Left ventricle myocardium inferior (tissue), 1 donor: ENCODE measurements at regions not wholly inside any gene's neighbourhood (a gene's known extent, or its start where the extent isn't known, plus 50 kb on each side); places are given as distances from the start of the nearest gene placed in this dataset.

ENCODE experiments used
- DNase-seq: peaks from one replicate; pipeline ENCODE4 v3.0.0-alpha.2; 2020
- H3K27ac ChIP-seq: fragments of 200-600 bp; replicated peaks from 2 replicates; pipeline ENCODE4 v1.8.0; 2021
- H3K27me3 ChIP-seq: fragments of 200-600 bp; 2 replicates; pipeline ENCODE4 v1.8.0; 2021; ENCODE audit warnings: low read depth
- H3K36me3 ChIP-seq: fragments of 200-600 bp; 2 replicates; pipeline ENCODE4 v1.8.0; 2021
- H3K4me1 ChIP-seq: fragments of 200-600 bp; 2 replicates; pipeline ENCODE4 v1.8.0; 2021
- H3K4me3 ChIP-seq: fragments of 200-600 bp; 2 replicates; pipeline ENCODE4 v1.8.0; 2021; ENCODE audit warnings: mild to moderate bottlenecking, moderate library complexity
- H3K9me3 ChIP-seq: fragments of 200-600 bp; replicated peaks from 2 replicates; pipeline ENCODE4 v1.8.0; 2021
- CTCF ChIP-seq: fragments of 200-600 bp; IDR thresholded peaks from 2 replicates; pipeline ENCODE4 v1.8.0; 2021; ENCODE audit warnings: antibody characterized with exemption, mild to moderate bottlenecking, borderline replicate concordance
- intact Hi-C: fragments of 100-400 bp; cut with micrococcal nuclease; formaldehyde crosslinking; loops from one replicate; pipeline ENCODE4 v1.11.0; 2022
- donor health status: DM: no; HTN: yes; CAD: no; lungs with severe emphysema.

GRCh38 chr17:72558971-72559476 lies 438.2 kb downstream of the SOX9 start:
- no peak for TF ChIP-seq CTCF
- Histone ChIP-seq H3K4me1 (no peaks in the 10 kb centered on the region), H3K9me3 (no peaks in the 10 kb centered on the region), H3K36me3 (no peaks in the 10 kb centered on the region), H3K4me3 (no peak overlapping the region), H3K27ac (no peak overlapping the region), H3K27me3 (peaks cover 66% of the 10 kb centered on the region)
- DNase-seq = no peak
- intact Hi-C loops = no loop called here

- H3K9me3 ChIP-seq = no peaks in the 10 kb centered on the region
- H3K36me3 ChIP-seq = no peaks in the 10 kb centered on the region
- H3K27ac ChIP-seq = no peak overlapping the region
- H3K27me3 ChIP-seq = peaks cover 56% of the 10 kb centered on the region
- intact Hi-C loops = loop anchor here (10.0 kb wide), 1 partner anchor 164 kb away; no protein-coding TSS in a partner anchor
- TF ChIP-seq CTCF = peak; percentile 86
- no peak overlapping the region for H3K4me3 ChIP-seq
- no peak for DNase-seq
- no peaks in the 10 kb centered on the region for H3K4me1 ChIP-seq
These were observed 439.8 kb downstream of the SOX9 start for GRCh38 chr17:72560303-72561247.

- Histone ChIP-seq H3K4me1 (no peaks in the 10 kb centered on the region), H3K4me3 (no peak overlapping the region), H3K27me3 (peaks cover 55% of the 10 kb centered on the region), H3K9me3 (no peaks in the 10 kb centered on the region), H3K36me3 (no peaks in the 10 kb centered on the region), H3K27ac (no peak overlapping the region)
- TF ChIP-seq CTCF = no peak
- no peak for DNase-seq
- intact Hi-C loops = loop anchor here (10.0 kb wide), 1 partner anchor 164 kb away; no protein-coding TSS in a partner anchor
These were observed 440.4 kb downstream of the SOX9 start for GRCh38 chr17:72561266-72561665.

- intact Hi-C loops = loop anchor here (10.0 kb wide), 1 partner anchor 163 kb away; no protein-coding TSS in a partner anchor
- no peaks in the 10 kb centered on the region for H3K36me3 ChIP-seq
- no peak for TF ChIP-seq CTCF
- no peaks in the 10 kb centered on the region for H3K4me1 ChIP-seq
- no peak overlapping the region for H3K4me3 ChIP-seq
- H3K27me3 ChIP-seq = peaks cover 51% of the 10 kb centered on the region
- no peak overlapping the region for H3K27ac ChIP-seq
- H3K9me3 ChIP-seq = no peaks in the 10 kb centered on the region
- DNase-seq = no peak
These were observed 440.9 kb downstream of the SOX9 start for GRCh38 chr17:72561680-72562079.

- Histone ChIP-seq H3K36me3 (no peaks in the 10 kb centered on the region), H3K27me3 (peaks cover 52% of the 10 kb centered on the region), H3K27ac (no peak overlapping the region), H3K4me1 (no peaks in the 10 kb centered on the region), H3K9me3 (no peaks in the 10 kb centered on the region), H3K4me3 (no peak overlapping the region)
- intact Hi-C loops = loop anchor here (10.0 kb wide), 1 partner anchor 162 kb away; no protein-coding TSS in a partner anchor
- TF ChIP-seq CTCF = no peak
- no peak for DNase-seq
These were observed 441.9 kb downstream of the SOX9 start for GRCh38 chr17:72562615-72563188.
